HG02884 (cell line): ENCODE measurements at regions not wholly inside any gene's neighbourhood (a gene's known extent, or its start where the extent isn't known, plus 50 kb on each side); places are given as distances from the start of the nearest gene placed in this dataset.
A peak's percentile ranks its signal among the peaks of the same experiment; 100 is the strongest.

Source experiments
- ATAC-seq: cut with Tn5 transposase; IDR thresholded peaks from one replicate; pipeline ENCODE4 v1.9.1; 2021; ENCODE audit warnings: mild to moderate bottlenecking, moderate library complexity; ENCODE audit not compliant: unreplicated experiment

DNA sequence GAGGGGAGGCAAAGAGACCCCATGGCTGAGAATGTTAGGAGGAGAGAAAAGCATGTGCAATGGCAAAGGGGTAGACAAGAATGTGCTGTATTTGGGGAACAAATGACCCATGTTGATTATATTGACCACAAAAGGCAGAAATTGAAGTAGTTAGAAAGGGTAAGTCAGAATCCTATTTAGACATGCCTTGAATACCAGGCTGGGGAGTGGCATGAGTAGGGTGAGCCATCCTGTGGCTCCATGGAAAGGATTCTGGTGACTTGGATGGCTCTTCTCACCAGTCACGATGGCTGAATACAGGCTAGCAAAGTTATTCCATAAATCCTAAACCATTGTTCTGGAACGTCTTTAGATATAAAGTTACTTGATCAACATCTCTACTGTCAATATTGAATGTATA lies 73.4 kb upstream of the MEF2C start:
- no peak for ATAC-seq

DNA sequence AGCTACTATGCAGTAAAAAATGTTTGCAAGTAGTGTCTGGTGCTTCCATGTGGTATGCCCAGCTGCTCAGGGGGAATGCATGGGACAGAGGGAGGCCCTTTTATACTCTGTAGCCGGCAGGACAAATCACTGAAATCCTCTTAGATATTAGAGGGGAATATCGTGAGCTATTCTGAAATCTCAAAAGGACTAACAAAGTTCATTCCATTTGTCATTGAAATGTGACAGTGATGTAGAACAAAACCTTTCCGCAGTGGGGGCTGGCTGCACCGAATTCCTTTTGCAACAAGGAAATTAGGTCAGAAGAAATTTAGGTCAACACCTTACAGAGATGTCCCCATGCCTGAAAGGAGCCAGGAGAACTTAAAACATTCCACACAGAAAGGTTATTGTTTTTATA lies 72.4 kb upstream of the MEF2C start:
- ATAC-seq = no peak

DNA sequence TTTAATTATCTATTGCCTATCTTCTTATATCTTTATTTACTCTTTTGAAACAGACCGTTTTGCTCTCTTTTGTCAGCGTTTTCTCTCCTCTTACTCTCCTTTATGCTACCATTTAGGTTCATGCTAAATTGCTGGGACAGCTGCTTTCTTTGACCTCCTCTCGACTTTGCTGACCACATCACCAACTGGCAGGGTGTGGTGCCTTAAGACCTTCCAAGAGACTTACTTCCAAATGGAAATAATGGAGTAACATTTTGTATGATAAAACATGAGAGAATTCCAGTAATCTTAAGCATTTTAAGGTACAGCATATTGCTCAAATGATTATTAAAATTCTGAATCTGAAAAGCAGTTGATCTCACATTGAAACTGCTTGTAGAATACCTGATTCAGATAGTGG lies 71.5 kb upstream of the MEF2C start:
- ATAC-seq = no peak

DNA sequence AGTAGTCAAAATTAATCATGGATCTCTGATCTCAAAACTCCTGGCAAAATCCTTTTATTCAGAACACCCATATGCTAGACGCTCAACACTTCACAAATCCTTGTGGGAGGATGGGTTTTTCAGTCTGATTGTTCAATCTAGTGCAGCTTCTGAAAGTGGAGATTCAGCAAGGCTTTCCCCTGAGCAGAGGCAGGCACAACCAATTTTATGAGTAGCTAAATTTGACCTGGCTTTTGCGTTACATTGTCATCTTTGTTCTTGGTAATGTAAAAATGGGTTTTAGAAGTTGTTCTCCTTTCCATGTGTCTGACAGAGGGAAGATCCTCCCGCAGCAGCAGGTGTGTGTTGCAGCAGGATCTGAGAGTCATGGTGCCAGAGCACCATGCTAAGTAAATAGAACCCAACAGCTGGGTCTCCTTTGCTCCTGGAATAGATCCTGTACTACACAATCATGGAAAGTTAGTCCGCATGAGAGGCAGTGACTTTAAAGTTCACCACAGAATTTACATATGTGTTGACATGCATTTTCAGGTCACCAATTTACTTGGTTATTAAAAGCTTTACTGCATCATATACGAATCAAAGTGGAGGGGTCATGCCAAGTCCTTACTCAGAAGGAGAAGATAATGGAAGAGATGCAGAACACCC lies 70.1 kb upstream of the MEF2C start:
- ATAC-seq = no peak

DNA sequence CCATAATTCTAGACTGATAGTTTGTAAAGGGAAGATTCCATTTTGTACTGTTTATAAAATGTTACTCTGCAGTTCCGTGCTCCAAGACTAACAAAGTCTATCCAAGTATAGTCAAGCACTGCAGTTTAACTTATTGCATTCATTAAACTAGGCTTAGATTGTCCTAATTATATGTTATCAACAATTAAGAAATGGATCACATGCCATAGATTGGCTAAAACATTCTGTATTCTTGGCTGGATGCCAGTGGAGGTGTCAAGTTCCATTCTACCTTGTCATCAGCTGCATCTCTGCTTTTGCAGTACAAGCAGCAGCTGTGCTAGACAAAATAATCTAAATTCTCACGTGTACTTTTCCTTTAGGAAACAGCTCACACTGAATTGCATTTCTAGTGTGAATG lies 69.4 kb upstream of the MEF2C start:
- ATAC-seq = no peak

DNA sequence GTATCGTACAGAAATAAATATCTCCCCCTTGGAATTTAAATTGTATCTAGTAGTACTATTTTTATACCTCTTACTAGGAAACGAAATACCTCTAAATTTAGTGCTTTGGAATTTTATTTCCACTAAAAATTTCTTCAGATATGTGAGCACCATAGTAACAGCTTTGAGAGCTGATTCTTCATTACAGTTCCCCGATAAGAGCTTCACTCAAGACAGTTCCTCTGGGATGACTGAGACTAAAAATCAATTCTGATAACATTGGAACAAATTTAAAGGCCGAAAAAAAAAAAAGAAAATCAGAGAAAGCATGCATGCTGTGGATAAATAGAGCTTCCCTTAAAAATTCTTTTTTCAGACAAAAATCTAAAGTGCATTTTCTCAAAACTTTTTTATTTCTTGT lies 68.5 kb upstream of the MEF2C start:
- ATAC-seq = no peak

DNA sequence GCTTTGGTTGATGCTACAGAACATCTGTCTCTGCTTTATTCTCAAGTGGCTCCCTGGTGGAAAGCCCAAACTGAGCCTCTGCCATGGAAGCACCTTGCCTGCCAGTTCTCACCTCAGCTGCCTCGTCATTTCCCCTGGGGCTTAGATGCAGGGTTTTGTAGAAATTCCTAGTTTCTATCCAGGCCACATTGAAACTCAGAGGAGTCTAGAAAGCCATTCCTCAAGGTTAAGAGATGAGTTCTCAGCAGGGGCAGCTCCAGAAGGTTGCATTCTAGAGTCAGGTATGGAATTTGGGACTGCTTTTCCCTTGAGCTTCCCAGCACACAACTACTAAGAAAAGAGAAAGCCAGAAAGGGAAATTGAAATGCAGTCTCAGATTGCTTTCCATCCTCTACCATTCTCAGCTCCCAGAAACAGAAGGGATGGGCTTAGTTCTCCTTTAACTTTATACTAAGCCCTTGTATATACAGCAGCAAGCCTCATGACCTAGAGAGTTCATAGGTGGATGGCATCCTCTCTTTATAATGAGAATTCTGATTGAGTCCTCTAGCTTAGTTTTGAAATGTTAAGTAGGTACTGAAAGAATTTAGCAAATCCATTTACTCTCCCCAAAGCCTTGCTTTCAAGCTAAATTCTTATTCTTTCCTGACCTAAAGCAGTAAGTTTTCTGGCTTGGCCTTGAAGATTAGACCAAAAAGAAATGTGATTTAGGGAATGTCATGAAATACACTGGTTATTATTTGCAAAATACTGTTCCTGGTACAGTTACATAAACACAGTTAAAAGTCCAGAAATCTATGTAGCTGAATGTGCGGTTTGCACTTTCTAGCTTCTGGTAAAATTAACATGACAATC lies 66.0 kb upstream of the MEF2C start:
- no peak for ATAC-seq

DNA sequence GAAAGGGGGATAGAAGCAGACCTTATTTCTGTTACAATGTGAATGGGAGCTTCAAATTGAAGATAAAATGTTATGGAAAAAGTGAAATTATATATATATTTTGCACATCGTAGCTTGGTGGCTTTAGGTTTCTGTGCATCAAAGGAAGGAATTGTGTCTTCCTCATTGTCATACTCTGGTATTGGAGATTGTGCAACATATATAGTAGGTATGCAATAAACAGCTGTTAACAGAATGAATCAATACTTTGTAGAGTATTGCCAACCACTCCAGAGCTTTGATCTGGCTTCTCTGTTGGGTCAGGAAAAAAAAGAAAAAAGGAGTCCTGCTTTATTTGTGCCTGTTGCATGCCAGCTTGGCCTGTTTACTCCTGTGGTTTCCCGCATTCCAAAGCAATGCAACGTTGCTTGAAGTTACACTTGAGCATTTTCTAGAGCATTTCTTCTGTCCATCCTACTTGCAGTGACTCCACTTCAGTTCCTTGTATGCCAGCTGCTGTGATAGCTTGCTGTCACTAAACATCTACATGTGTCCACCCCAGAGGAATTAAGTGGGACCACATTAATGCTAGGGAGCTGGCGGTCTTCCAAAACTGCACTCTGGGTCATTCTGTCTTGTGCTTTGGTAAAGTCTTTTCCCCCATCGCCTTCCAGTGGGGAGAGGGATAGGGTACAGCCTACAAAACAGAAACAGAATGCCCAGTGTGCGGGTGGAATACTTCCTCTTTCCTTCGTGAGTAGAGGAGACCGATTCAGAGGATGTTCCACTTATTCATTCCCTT lies 62.0 kb upstream of the MEF2C start:
- ATAC-seq = no peak

DNA sequence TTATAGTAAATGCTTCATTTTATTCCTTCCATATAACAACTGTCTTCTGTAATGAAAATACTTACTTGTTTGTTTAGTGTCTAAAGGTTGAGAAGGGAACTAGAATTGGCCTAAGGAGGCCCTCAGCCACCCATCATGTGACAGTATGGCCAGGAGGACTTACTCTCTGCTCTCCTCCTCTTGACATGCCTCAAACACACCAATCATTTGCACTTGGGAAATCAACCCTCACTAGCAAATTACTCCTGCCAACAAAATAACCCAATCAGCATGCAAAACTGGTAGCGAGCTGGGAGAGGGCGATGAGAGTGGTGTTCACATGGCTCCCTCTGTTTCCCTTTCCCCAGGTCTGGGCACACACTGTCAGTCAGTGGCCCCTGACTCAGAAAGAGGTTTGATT lies 58.6 kb upstream of the MEF2C start:
- ATAC-seq = no peak

DNA sequence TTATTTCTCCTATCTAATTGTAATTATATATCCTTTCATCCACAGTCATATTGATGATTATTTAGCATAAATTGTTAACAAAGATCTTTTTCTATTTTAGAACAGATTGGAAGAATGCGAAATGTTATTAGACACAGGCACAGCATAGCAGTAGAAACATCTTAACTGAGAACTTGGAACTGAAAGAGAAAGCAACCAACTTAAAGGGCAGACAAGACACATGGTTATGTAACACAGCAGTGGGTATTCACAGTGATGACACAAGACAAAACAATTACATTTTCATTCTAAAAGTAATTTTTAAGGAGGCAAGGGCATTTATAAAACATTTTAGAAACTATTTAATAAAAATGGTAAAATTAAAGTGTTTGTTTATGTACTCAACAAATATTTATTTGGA lies 57.7 kb upstream of the MEF2C start:
- ATAC-seq = peak; percentile 70

DNA sequence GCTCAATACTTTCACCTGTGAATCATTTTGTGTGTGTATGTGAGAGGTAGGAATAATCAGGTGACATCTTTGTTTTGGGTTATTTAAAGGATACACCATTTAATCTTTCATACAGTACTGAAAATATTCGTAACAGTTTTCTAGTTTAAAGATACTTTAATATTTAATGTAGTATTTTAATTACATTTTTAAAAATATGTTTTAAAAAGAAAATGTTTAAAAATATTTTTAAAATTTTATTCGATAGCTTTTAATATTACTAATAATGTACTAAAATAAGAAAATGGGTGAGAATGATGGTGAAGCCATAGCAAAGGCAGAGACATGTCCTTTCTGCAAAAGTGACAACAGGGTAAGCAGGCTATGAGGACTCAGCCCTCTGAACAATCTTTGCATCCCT lies 56.3 kb upstream of the MEF2C start:
- ATAC-seq = no peak

DNA sequence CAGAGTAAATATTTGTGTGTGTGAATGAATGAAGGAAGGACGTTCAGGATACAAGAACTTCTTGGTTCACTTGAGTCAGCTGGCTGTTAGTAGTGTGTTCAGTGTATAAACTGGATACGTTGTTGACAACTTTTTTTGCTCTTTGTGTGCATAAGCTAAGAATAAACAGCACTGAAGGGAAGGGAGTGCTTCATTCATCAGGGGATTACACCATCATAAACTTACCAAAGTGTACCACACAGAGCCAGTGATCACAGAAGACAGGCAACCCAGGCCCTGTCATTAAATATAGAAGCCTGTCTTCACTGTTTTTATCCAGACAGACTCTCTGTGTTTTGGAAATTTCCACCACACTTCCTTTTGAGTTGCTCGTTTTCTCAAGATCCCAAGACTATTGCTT lies 55.5 kb upstream of the MEF2C start:
- ATAC-seq = no peak

DNA sequence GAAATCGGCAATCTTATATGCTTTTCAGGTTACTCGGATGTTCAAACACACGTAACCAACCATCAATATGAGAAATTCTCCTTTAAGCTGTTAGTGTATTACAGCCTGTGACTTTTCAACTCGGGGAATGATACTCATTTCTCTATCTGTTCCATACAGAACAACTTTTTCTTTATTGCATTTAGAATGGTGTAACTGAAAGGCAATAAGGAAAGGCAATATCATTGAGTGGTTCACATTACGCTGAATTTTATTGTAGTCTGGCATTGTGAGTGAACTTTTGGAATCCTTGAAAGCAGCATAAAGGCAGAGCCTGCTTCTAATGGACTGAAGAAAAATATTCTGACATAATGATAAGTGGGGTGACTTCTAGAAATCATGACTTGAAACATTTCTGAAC lies 54.4 kb upstream of the MEF2C start:
- ATAC-seq = no peak

DNA sequence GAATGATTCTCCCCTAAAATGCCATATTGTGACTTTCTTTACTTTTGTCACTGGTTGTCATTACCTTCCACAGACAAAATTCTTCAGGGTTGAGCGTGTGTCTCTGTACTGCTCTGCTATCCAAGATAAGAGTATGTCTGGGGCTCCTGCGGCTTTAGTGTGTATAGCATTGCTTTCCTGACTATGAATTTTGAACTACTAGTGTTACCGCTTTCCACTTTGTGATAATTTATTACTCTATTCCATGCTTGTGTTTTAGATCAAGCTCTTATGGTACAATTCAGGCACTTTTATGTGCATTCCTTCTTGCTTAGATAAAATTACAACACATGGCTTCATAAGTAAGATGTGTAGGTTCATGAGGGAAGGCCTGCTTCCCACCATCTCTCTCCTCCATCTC lies 51.5 kb upstream of the MEF2C start:
- no peak for ATAC-seq
